ENCODE measurements at regions not wholly inside any gene's neighbourhood (a gene's known extent, or its start where the extent isn't known, plus 50 kb on each side); places are given as distances from the start of the nearest gene placed in this dataset.

- no peak for DNase-seq
Observed at GRCh38 chrX:34999702-35000101, 57.1 kb downstream of the FAM47B start.

DNA sequence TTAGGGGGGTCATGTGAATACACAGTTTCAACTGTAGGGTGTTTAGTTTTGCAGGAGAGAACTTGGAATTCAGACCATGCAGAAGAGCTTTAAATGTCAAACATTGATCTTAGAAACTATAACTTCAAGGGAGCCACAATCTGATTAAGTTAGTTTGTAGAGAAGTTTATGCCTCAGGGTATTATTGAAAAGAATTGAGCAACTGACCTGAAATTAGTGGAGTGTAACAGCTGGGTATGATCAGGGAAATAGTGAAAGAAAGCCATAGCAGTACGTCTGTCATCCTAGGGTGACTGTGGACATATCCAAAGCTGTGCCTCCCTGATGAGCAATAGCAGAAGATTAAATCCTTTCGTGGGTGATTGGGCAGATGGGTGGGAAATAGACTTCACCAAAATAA, 63.8 kb downstream of the FAM47B start:
- no peak for DNase-seq

GRCh38 chrX:35015621-35016020, 73.0 kb downstream of the FAM47B start:
- DNase-seq: no peak

- no peak for DNase-seq
Observed at GRCh38 chrX:35016051-35016450, 73.5 kb downstream of the FAM47B start.

GRCh38 chrX:35017284-35017683, 74.7 kb downstream of the FAM47B start:
- peak in 1 of 3 donors; percentile 0 for DNase-seq

- DNase-seq: no peak
Observed at GRCh38 chrX:35023683-35024082, 81.1 kb downstream of the FAM47B start.

GRCh38 chrX:35025820-35026219, 83.2 kb downstream of the FAM47B start:
- no peak for DNase-seq

- DNase-seq: no peak
Observed at GRCh38 chrX:35040871-35041270, 98.3 kb downstream of the FAM47B start.

- peak in 1 of 3 donors; percentile 0 for DNase-seq
Observed at GRCh38 chrX:35046660-35047296, 104.2 kb downstream of the FAM47B start.

DNA sequence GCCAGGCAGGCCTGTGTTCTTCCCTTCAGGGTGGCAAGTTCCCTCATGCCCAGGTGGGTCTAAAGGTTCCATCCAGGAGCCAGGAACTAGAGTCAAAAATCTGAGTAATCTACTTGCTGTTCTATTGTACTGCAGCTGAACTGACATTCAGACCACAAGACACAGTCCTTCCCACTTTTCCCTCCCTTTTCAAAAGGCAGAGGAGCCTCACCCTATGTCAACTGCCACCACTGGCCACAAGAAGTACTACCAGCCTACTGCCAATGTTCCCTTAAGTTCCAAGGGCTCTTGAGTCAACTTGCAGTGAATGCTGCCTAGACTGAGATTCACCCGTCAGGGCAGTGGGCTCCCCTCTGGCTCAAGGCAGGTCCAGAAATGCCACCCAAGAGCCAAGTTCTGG, 133.5 kb downstream of the FAM47B start:
- no peak for DNase-seq

- DNase-seq: no peak
Observed at GRCh38 chrX:35090801-35091200, 148.2 kb downstream of the FAM47B start.

DNA sequence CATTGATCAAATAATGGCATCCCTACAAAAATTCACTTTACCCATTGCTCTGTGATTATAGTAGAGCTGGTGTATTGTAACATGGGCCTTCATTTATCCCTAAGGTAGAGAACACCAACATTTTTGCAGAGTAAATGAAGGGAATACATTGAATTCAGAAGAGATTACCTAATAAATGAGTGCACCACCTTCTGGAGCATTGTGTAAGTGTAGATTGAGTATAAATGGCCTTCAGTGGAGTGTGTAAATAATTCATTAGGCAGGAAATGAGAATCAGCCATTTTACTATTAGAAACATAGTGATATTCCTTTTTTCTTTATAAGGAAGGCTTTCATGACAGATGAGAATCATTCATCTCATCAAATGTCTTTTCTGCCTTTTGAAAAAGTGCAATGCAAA, 155.8 kb downstream of the FAM47B start:
- no peak for DNase-seq

DNA sequence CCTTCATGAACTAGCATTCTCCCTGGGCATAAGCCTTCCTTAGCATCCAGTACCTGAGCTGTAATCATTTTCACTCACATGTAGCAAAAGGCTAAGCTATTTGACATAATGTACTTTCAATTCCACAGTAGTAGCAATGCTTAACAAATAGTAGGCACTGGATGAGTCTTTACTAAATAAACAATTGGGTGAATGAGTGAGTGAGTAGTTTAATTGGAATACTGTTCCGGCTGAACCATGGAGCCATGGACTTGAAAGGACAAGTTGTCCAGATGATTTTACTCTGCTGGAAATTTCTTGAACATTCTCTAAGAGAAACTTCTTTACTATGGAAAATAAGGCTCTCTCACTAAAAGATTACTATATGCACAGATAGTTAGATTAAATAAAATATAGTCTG, 159.3 kb downstream of the FAM47B start:
- no peak for DNase-seq

DNA sequence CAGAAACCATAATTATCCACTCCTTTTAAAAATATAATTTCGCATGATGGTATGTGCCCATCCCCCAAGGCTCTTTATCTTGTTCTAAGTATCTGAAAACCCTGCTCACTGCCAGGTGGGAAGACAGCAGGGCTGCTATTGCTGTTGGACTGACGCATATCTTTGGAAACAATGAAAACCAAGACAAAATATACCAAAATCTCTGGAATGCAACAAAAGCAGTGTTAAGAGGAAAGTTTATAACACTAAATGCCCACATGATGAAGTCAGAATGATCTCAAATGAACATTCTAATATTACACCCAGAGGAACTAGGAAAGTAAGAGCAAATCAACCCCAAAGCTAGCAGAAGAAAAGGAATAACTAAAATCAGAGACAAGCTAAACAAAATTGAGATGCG, 162.0 kb downstream of the FAM47B start:
- no peak for DNase-seq

GRCh38 chrX:35115205-35115604, 172.6 kb downstream of the FAM47B start:
- peak in 1 of 3 donors; percentile 8 for DNase-seq

DNA sequence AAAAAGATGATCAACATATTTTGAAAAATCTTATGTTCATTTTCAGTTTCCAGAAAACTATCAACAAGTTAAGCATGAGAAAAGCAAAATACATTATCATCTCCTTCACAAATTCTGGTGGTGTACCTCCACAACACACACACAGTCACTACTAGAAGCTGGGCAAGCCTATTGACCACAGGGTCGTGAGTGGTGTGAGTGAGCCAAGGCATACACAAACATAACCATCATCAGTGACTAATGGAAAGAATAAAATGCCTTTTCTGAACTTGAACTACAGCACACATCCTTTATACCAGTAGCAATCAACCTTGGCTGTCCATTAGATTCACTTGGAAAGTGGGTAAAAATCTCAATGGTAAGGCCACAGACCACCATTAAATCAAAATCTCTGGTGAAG, 180.2 kb downstream of the FAM47B start:
- no peak for DNase-seq

DNA sequence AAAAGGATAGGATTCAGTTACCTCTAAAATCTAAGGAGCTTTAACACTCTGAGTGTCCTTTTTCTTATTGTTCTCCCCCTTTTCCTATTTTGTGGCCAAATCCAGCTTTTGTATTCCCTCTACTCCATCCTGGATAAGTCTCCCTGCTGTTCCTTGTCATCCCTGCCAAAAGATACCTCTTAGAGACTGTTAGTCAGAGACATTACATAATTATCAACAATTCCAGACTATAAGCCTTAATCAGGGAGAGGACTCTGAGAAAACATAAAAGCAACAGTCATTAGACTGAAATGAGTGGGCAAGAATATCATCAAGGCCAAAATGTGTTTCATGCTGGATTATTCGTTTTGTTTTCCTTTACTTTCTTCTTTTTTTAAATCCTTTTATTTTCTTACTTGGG, 206.9 kb downstream of the FAM47B start:
- DNase-seq: no peak

DNA sequence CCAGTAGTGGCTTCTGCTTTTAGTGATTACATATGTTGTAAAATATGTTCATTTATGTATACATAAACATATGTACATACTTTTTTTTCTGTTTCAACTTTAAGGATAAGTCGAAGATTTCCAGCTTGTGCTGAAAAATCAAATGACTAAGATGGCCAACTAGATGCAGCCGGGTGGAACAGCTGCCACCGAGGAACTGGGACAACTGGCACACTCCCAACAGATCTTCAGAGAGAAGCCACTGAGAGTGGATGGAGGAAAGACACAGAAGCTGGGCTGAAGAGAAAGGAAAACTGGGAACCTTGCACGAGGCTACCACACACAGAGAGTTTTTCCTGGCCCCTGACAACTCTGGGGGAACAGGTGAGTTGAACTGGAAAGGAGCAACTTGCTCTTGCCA, 207.5 kb downstream of the FAM47B start:
- peak in 1 of 3 donors; percentile 0 for DNase-seq

GRCh38 chrX:35150642-35151239, 208.1 kb downstream of the FAM47B start:
- no peak for DNase-seq

DNA sequence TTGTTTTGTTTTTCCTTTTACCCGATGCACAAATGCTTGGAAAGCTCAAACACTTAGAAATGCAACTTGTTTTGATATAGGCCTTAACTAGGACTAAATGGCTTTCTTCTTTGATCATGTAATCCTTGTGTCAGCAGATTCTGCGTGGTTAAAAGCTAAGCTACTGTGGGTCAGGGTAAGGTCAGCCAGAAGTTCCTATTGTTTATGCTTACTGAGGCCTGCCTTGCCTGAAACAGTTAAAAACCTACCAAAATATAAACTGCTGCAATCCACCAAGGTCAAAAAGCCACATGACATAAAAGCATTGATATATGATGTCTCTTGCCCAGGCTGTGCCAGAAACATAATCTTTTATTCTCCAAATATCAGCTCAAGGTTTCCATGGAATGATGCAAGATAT, 223.4 kb downstream of the FAM47B start:
- DNase-seq: peak in 1 of 3 donors; percentile 1

Data from muscle of back (tissue), 3 donors.